Thoracic aorta (tissue), 2 donors: ENCODE measurements at regions not wholly inside any gene's neighbourhood (a gene's known extent, or its start where the extent isn't known, plus 50 kb on each side); places are given as distances from the start of the nearest gene placed in this dataset.

Source experiments
- ATAC-seq: fragments of 150-250 bp; one replicate; pipeline ENCODE4 v1.8.0; 2017; ENCODE audit warnings: low read depth; ENCODE audit not compliant: insufficient number of reproducible peaks, low FRiP score
- DNase-seq: peaks from one replicate; pipeline ENCODE4 v3.0.0-alpha.2; 2020; ENCODE audit warnings: low spot score
- H3K27ac ChIP-seq, 2 donors: fragments of 200-600 bp; sonication (generic); 1 replicate in 1 of 2; 2 replicates in 1 of 2; pipeline ENCODE4 v1.5.1; 2016; ENCODE audit warnings: mild to moderate bottlenecking in 2 of 2, moderate library complexity in 2 of 2
- H3K27me3 ChIP-seq: fragments of 200-600 bp; sonication (generic); replicated peaks from 2 replicates; pipeline ENCODE4 v1.6.0; 2016; ENCODE audit warnings: mild to moderate bottlenecking; ENCODE audit not compliant: insufficient read depth
- H3K36me3 ChIP-seq: fragments of 200-600 bp; sonication (generic); one replicate; pipeline ENCODE4 v1.5.1; 2016
- H3K4me1 ChIP-seq, 2 donors: fragments of 200-600 bp; sonication (generic); 1 replicate in 1 of 2; 2 replicates in 1 of 2; pipeline versions ENCODE4 v1.5.1 to v1.6.0; 2016; ENCODE audit warnings: low read depth in 2 of 2, mild to moderate bottlenecking in 1 of 2; ENCODE audit not compliant: control insufficient read depth in 1 of 2
- H3K4me3 ChIP-seq: fragments of 200-600 bp; sonication (generic); 2 replicates; pipeline ENCODE4 v1.5.1; 2016; ENCODE audit warnings: mild to moderate bottlenecking
- H3K9me3 ChIP-seq: fragments of 200-600 bp; sonication (generic); 2 replicates; pipeline ENCODE4 v1.5.1; 2016
- TF ChIP-seq, protein P1 (sequence below): fragments of 200-600 bp; sonication (generic); IDR thresholded peaks from one replicate; pipeline ENCODE4 v1.5.1; 2019; ENCODE audit warnings: antibody characterized with exemption

DNA sequence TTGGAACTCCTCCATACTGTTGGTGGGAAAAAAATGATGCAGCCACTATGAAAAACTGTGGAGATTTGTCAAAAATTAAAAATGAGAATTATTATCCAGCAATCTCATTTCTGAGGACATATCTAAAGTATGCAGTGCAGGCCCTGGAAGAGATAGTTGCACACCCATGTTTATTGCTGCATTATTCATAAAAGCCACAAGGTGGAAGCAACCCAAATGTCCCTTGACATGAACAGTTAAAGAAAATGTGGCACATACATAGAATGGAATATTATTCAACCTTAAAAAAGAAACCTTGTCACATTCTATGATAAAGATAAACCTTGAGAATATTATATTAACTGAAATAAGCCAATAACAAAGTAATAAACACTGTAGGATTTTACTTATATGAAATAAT, 80.9 kb upstream of the ARHGEF26 start:
- Histone ChIP-seq H3K27ac (no peak overlapping the region), H3K36me3 (no peaks in the 10 kb centered on the region), H3K27me3 (no peaks in the 10 kb centered on the region), H3K9me3 (no peaks in the 10 kb centered on the region), H3K4me3 (no peak overlapping the region), H3K4me1 (no peaks in the 10 kb centered on the region)
- DNase-seq (no peak), ATAC-seq (no peak)
- TF ChIP-seq, protein P1, sequence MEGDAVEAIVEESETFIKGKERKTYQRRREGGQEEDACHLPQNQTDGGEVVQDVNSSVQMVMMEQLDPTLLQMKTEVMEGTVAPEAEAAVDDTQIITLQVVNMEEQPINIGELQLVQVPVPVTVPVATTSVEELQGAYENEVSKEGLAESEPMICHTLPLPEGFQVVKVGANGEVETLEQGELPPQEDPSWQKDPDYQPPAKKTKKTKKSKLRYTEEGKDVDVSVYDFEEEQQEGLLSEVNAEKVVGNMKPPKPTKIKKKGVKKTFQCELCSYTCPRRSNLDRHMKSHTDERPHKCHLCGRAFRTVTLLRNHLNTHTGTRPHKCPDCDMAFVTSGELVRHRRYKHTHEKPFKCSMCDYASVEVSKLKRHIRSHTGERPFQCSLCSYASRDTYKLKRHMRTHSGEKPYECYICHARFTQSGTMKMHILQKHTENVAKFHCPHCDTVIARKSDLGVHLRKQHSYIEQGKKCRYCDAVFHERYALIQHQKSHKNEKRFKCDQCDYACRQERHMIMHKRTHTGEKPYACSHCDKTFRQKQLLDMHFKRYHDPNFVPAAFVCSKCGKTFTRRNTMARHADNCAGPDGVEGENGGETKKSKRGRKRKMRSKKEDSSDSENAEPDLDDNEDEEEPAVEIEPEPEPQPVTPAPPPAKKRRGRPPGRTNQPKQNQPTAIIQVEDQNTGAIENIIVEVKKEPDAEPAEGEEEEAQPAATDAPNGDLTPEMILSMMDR = no peak

DNA sequence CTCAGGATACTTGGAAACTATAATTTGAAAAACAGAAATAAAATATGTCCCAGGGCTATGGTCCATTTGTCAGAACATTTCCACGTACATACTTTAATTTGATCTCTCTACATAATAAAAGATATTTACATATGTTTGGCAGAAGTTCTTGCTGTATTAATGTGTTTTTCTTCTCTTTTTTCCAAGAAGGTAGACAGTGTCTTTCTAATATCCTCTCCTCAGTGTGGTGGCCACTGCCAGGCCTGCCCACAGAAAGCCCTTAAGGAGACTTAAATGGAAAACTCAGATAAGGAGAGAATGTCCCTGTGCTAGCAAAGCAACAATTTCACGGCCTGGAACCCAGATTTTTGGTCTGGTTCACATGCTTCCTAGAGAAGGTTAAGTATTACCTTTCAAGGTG, 76.5 kb upstream of the ARHGEF26 start:
- DNase-seq (no peak), ATAC-seq (no peak)
- Histone ChIP-seq H3K4me3 (no peak overlapping the region), H3K27me3 (no peaks in the 10 kb centered on the region), H3K4me1 (no peaks in the 10 kb centered on the region), H3K36me3 (no peaks in the 10 kb centered on the region), H3K9me3 (no peaks in the 10 kb centered on the region), H3K27ac (no peak overlapping the region)
- TF ChIP-seq, protein P1 = no peak

DNA sequence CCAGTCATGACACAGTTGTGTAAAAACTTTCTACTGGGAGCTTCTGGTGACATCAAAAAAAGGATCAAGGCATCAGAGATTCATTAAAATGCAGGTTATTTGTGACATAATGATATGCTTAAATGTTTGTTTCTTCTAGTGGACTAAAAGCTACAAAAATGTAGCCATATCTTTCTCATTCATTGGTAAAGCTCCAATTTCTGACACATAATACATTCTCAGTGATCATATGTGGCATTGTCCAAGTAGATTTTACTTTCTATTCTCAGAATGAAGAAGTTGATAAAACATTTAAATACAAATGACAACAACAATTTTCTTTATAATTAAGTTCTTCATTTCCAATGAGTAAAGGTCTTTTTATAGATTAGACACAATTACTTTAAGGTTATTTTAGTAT, 71.0 kb upstream of the ARHGEF26 start:
- Histone ChIP-seq H3K27me3 (no peaks in the 10 kb centered on the region), H3K9me3 (no peaks in the 10 kb centered on the region), H3K36me3 (no peaks in the 10 kb centered on the region), H3K4me3 (no peak overlapping the region), H3K27ac (no peak overlapping the region), H3K4me1 (no peaks in the 10 kb centered on the region)
- ATAC-seq = no peak
- TF ChIP-seq, protein P1 = no peak
- DNase-seq = no peak

DNA sequence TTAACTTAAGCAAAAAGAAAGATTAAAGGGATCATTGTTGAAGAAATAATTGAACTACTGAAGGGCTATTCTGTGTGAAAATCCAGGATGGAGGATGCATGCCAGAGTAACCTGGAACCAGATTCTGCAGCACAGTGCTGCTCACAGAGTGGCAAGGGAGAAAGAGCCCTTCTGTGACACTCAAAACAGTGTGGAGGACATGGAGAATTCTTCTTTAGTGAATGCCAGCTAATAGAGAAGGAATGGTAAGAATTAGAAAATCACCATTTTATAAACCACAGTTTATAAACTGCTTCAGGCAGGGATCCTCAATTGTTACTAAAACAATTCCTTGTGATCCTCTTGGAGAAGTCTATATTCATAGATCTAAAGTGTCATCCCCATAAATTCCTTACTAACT, 70.4 kb upstream of the ARHGEF26 start:
- TF ChIP-seq, protein P1 = no peak
- Histone ChIP-seq H3K4me1 (no peaks in the 10 kb centered on the region), H3K27ac (no peak overlapping the region), H3K36me3 (no peaks in the 10 kb centered on the region), H3K9me3 (no peaks in the 10 kb centered on the region), H3K4me3 (no peak overlapping the region), H3K27me3 (no peaks in the 10 kb centered on the region)
- DNase-seq (no peak), ATAC-seq (no peak)

DNA sequence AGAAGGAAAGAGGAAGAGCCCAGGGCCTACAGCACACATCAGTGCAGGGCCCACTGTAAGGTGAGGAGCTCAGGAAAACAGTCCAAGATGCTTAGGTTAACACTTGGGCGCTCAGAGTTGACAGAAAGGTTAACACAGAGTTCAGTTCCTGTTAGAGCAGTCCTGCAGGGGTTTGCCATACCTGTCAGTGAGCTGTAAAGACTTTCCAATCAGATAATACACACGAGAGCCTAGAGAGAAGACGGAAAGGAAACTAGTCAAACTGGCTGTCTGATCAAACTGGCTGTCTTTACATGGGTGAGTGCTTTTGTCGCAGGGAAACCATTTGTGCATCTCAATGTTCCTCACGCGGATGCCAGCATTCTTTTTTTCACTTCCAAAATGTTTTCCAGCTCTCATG, 61.4 kb upstream of the ARHGEF26 start:
- no peaks in the 10 kb centered on the region for H3K36me3 ChIP-seq
- H3K27ac ChIP-seq = peak overlapping the region; percentile 70 to 77
- ATAC-seq (no peak), DNase-seq (no peak)
- H3K27me3 ChIP-seq = no peaks in the 10 kb centered on the region
- H3K4me3 ChIP-seq = peak overlapping the region; percentile 23
- H3K9me3 ChIP-seq = no peaks in the 10 kb centered on the region
- TF ChIP-seq, protein P1 = no peak
- H3K4me1 ChIP-seq = peaks cover 8 to 17% of the 10 kb centered on the region in 2 donors
